NCI-H1105 (cell line): ENCODE measurements at regions not wholly inside any gene's neighbourhood (a gene's known extent, or its start where the extent isn't known, plus 50 kb on each side); places are given as distances from the start of the nearest gene placed in this dataset.
"Not testable (repeated sequence)": the region's sequence is repeated elsewhere in the genome, so short reads cannot be mapped to it uniquely, and the experiment has no call there.

ENCODE experiments used
- DNase-seq: peaks from one replicate; lab custom pipeline; 2025; lab: John Stamatoyannopoulos, UW

DNA sequence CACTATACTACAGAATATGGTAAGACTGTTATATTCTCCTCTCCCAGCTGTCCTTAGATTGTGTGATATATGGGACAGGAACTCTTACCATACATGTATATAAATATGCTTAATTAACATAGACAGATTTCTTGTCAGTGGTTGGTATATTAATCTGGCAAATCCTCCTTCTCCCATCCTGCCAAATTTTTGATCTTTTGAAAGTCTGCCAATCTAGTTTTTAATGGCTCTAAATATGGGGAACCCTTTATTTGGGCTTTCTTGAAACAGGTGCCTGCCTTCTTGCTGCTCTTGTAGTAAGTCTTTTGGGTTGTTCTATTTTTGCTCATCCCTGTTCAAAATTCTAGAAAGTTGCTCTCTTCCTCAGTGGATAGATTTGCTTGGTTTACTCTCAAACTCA, 63.5 kb downstream of the SPATA31D1 start:
- DNase-seq: no peak

DNA sequence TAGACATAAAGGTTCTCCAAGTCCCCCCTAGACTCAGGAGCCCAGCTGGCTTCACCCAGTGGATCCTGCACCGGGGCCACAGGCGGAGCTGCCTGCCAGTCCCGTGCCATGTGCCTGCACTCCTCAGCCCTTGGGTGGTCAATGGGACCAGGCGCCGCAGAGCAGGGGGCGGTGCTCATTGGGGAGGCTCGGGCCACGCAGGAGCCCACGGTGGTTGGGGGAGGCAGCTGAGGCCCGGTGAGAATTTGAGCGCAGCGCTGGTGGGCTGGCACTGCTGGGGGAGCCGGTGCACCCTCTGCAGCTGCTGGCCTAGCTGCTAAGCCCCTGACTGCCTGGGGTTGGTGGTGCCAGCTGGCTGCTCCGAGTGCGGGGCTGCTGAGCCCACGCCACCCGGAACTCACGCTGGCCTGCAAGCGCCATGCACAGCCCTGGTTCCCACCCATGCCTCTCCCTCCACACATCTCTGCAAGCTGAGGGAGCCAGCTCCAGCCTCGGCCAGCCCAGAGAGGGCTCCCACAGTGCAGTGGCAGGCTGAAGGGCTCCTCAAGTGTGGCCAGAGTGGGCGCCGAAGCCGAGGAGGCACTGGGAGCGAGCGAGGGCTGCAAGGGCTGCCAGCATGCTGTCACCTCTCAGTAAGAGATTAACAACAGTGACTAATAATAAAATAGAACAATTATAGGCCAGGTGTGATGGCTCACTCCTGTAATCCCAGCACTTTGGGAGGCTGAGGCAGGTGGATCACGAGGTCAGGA, 65.9 kb downstream of the SPATA31D1 start:
- no peak for DNase-seq

DNA sequence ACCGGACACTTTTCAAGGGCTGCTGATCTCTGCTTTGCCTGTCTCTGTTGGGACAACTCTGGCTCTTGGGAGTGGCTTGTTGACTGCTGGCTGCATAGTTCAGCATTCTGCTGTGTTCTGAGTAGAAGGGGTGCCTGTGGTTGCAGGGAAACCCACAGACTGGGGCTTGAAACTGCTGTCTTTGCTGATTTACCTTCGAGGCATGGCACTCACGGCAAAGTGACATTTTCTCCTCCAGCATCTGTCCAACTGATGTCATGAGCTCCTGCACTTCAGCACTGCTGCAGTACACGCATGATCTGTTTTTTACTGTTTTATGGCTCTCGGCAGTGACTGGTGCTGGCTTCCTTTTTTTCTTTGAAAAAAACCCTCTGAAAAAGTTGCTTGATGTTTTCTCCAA, 69.2 kb downstream of the SPATA31D1 start:
- no peak for DNase-seq

DNA sequence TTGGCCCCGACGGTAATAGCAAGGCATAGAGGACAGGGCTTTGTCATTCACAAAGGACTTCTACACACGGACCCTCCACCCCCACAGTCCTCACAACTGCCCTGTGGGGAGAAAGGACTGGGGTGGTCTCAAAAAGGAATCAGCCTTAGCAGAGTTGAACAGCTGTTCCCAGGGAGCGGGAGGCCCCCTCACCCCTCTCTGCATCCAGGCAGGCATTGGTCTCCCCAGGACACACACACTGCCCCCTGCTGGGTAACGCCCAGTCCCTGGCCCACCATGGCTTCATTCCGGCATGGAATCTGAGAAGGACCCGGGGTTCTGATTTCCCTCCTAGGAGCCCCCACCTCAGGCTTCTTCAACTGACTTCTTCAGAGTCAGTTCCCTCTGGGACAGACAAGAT, 73.2 kb downstream of the SPATA31D1 start:
- DNase-seq: not testable (repeated sequence)

DNA sequence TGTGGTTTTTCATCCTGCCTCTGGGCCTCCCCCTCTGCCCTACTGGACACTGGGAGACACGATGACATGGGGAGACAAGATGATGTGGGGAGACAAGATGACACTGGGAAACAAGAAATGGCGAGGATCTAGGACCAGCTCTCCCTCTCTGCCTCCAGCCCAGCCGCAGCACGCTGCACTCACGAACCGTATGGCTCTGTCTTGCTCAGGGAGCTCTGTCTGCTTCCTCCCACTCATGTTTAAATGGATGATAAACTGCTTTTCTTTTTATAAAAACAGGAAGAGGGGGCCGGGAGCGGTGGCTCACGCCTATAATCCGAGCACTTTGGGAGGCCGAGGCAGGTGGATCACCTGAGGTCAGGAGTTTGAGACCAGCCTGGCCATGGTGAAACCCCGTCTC, 73.7 kb downstream of the SPATA31D1 start:
- DNase-seq: no peak

DNA sequence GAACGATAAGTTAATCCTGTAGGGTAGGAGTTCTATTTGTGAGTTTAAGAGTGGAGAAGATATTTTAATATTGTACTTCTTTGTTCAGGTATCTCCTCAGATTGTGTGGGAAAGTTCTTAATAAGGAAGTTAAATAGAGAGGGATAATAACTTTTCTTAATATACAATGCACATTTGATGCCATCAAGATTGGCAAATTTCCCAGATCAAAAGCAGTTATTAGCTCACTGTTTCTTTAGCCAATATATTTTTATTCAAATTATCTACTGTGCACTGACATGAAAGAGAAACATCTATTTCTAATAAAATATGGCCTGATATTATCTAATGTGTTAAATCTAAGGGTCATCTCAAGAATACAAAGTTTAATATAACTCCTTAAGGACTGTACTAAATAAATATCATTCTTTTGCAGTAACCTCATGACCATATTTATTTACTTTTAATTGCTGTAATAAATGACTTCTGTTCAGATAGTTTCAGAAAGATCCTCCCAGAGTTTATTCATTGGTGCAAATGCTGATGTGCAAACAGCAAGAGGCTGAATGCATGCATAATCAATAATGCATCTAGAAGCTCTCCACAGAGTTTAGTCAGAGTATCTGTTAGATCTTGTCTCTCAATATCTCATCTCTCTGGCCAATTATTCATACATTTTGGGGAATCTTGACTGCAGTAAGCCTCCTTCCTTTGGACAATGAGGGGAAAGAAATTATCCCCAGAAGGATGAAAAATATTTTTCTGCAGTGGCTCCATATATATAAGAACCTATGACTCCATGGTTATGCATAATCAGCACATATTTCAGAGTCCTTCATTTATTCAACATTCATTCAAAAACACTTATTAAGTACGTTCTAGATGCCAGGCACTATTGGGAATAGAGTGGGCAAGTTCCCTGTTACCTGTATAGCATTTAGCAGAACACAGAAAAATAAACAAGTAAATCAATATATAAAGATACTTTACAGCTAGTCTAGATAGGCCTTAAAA, 85.3 kb downstream of the SPATA31D1 start:
- no peak for DNase-seq

DNA sequence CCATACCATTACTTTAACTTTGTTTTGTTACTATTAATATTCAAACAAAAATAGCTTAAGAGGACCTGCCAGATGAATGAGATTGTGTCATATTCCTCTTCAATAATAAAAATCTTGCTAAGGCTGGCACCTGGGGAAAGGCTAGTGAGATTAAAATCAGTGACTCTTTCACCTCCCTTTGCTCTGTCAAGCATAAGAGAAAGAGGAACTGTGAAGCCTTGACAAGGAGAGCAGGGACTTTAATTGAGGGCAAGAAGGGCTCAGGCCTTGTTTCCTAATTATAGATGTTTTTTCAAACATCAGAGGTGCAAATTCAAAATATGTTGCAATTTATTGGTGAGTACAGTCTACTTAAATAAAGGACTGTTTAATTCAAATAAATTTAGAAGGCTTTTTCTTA, 91.7 kb downstream of the SPATA31D1 start:
- no peak for DNase-seq

DNA sequence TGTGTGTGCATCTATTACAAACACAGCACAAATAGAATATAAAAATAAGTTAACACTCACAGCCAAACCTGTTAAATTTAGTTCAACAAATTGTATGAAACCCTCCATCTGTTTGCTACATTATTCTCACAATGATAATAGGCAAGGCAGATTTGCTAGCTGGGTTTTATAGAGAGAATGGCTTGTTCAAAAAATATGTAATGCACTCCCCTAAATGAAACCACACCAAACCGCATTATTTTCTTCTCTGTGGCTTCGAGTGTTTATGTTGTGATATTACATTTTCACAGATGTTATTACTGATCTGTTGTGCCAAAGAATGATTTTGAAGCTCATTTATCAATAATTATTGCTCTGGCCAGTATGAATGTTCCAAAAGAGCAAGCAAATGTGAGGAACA, 92.9 kb downstream of the SPATA31D1 start:
- no peak for DNase-seq

DNA sequence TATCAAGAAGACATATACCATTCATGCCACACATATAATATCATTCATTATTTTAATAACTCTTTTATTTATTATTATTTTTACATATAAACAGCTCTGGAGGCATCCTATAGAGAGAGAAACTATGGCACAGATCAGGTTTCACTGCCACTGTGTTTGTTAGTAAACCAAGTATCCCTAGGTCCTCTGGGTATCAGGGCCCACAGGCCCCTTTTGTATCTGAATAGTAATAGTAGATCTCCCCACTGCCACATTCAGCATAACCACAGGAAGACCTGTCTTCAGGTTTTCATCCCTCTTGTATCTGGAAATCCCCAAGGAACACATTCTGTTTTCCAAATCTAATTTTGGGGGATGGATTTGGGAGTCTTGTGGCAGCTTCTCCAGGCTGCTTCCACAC, 94.0 kb downstream of the SPATA31D1 start:
- no peak for DNase-seq

DNA sequence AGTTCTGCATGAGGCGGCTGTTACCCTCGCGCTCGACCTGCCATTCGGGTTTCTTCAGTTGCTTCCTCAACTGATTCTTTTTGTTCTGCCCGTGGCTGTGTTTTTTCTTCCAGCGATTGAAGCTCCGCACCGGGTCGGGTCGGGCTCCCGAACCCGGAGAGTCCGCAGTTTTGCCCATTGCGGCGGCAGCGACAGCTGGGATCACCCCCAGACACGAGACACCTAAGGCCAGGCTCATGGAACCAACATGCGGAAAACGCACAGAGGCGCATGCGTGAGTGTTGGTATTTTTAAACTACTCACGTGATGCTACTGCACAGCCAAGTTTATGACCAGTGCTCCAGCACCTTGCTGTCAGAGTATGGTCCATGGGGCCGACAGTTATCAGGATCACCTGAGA, 100.0 kb downstream of the SPATA31D1 start:
- no peak for DNase-seq

DNA sequence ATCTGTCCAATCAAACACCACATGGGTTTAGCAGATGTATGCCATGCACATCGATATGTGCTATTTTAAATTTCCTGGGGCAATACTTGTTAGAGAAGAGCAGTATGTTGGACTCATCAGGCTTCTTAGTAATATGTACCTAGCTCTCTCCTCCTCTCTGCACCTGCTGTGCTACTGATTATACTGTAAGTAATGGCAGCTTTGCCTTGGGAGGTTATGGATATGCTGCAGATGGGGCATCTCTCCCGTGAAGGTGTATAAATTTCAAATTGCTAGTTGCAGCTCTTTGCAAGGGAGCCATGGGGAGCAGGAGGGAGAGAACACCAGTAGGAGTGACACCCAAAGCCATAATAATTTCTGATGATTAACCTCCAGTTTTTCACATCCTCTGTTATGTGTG, 101.5 kb downstream of the SPATA31D1 start:
- DNase-seq: no peak

DNA sequence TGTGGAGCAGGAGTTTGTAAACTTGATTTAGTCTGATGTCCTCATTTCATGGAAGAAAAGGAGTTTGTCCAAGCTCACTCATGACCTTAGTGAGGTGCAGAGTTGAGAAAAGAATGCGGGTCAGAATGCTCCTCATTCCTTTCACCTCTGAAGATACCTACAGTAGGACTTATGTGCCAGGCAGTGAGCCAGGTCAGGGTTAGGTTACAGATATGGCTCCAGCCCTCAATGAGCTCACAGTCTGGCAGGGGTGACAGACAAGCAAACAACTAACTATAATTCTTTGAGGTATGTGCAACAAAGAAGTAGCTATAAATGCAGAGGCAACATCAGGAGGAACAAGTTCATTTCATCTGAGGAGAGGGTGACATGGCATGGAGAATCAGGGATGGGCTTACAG, 102.5 kb downstream of the SPATA31D1 start:
- DNase-seq: no peak

DNA sequence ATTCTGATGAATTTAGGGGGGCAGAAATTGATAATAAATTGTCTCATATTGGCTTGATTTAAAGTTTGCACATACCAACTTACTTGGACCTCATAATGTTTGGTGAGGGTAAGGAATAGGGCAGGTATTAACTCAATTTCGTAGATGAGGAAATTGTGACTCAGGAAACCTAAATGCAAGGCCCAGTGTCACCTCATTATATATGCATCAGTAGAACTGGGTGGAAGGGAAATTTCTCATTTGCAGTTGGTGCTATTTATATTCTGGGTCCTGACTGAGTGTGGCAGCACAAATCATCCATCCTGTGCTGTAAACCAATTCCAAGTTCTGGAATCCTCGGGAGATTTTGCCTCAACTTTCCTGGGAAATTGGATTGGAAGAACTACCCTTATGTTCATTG, 103.0 kb downstream of the SPATA31D1 start:
- no peak for DNase-seq

DNA sequence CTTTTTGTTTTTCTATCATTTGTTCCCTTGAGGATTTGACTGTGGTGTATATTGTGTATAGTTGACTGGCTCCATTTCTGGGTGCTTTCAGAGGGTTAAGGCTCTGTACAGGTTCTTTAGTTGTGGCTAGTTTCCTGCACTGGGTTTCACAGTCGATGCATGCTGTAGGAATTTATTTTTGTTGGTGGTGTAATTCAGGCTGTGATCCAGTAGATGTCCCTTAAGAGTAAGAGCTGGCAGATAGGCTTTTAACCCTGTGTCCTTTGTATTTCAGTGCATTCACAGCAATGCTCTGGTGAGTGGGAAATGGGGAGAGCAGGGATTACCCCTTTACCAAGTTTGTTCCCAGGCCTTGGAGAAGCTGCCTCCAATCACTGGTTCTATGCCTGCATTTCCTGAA, 112.9 kb downstream of the SPATA31D1 start:
- DNase-seq: no peak

DNA sequence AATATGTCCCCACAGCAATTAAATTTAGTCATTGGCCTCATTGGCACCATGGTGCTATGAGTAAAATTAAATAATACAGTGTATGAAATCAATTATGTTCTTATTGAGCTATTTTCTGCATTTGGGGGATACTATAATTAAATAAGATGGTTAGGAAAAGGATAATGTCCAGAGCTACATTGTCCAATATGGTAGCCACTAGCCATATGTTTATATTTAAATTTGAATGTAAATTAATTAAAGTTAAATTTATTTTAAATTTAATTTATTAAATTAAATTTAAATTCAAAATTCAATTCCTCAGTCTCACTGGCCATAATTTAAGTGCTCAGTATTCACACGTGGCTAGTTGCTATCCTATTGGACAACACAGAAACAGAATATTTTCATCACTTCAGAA, 115.7 kb downstream of the SPATA31D1 start:
- DNase-seq: no peak

DNA sequence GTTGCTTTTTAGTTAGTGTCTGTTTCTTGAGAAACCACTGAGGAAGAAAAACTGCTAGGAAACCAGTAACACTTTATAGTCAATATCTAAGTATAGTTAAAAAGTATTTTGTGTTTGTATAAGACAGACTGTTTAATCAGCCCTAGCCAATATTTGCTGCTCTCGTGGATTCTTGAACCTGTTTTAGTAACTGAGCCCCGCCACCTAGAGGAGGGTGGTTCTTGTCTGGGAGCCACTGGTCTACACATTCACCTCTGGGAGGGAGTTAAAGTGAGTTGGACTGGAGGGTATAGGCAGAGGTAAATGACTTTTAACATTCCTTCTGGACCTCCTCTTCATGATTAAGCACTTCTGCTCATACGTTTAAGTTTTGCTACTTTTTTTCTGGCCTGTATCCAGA, 117.2 kb downstream of the SPATA31D1 start:
- DNase-seq: no peak

DNA sequence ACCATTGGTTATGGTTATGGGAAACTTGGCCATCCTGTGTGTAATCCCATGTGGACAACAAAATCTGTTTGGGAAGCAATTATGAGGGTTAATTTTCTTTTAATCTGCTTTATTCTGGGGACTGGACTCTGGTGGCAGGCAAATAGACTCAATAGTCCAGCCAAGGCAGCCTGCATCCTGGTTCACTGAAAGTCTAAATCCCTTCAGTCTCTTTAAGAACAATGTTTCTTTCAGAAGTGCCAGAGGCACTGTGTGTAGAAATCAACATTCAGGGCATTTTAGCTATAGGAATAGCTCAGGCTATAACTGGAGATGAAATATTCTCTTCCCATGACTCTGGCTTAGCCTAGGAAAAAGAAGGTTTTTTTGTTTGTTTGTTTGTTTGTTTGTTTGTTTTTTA, 118.0 kb downstream of the SPATA31D1 start:
- DNase-seq: no peak

DNA sequence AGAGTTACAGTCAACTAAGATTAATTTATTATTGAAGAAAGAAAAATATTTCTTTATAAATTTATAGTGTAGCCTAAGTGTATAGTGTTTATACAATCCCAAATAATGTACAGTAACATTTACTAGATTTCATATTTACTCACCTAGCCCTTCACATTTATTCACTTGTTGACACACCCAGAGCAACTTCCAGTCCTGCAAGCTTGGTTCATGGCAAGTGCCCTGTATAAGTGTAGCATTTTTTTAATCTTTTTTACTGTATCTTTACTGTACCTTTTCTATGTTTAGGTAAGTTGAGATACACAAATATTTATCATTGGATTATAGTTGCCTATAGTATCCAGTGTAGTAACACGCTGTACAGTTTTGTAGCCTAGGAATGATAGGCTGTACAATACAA, 119.9 kb downstream of the SPATA31D1 start:
- no peak for DNase-seq

DNA sequence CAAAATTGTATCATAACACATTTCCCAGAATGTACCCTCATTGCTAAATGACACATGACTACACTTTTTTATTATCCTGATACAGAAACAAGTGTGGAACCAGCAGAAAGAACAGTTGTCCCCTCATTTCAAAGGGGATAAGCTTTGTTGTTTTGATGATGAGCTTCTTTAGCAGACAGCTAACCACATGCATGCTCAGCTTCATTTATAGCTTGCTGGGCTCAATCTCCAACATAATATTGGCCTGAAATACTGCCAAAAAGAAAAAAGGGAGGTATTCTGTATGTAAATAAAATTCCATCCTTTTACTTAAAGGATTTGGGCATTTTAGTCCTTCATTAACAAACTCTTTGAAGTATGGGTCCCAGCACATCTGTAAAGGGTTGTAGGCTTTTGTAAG, 120.4 kb downstream of the SPATA31D1 start:
- DNase-seq: no peak

DNA sequence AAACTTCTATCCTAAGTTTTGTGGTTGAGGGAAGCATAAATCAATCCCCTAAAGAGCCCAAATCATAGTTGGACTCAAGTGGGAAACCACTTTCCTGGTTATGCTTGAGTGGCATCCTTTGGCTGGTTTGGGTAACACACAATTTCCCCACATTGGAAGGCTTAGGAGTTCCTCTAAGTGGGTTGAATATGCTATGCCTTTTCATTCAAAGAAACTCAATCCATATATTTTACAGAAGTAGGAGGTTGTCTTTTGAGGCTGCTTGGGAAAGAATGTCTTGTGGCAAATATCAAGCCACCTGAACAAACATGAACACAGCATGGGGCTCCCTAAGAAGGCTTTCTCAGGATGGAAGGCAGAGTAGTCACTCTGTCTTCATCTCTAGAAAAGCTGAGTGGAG, 121.1 kb downstream of the SPATA31D1 start:
- no peak for DNase-seq

DNA sequence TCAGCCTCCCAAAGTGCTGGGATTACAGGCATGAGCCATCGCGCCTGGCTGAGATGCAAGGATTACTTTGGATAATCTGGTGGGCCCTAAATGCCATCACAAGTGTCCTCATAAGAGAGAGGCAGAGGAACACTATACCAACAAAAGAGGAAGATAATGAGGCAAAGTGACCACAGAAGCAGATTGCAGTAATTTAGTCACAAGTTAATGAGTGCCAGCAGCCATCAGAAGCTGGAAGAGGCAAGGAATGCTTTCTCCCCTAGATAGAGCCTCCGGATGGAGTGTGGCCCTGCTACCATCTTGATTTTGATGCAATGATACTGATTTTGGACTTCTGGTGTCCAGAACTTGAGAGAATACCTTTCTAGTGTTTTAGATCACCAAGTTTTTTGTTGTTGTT, 122.3 kb downstream of the SPATA31D1 start:
- no peak for DNase-seq

DNA sequence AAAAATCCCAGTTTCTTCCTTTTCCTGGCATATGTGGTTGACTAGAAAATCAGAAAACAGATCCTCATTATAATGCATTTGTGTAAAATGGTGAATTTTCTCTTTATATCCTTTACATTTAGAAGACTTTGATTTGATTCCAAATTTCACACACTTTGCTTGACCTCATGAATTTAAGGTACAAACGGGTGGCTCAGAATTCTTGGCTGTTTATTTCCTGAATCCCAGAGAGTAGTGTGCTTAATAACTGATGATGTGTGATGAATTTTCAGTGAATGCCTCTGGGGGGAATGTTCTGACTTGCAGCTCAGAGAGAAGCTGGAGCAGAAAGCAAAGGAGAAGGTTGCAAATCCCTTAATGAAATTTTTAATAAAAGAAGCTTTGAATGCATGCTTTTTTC, 126.8 kb downstream of the SPATA31D1 start:
- DNase-seq: no peak

DNA sequence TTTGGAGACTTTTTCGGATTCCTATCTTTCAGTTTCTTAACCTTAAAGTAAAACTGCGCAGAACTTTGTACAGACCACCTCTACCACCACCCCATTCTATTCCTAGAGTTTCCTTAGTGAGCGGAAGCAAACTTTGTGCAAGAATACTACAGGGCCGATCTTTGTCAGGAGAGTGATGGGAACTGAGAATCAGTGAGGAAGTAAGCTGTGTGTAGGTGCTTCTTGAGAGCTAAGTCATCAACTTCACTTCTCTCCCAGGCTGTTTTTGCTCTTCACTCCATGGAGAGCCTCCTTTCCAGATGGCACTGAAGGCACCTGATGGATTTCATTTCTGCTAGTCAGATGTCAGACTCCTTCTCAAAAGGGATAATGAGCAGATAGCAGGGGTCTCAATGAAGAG, 127.3 kb downstream of the SPATA31D1 start:
- DNase-seq: no peak
